ENCODE measurements at regions not wholly inside any gene's neighbourhood (a gene's known extent, or its start where the extent isn't known, plus 50 kb on each side); places are given as distances from the start of the nearest gene placed in this dataset.

- no peak for TF ChIP-seq CTCF (IDR thresholded peaks at IDR 0.05)
- no peaks in the 10 kb centered on the region for H3K27me3 ChIP-seq
- no peak overlapping the region for H3K4me3 ChIP-seq
- no peaks in the 10 kb centered on the region for H3K9me3 ChIP-seq
- DNase-seq (no peak), ATAC-seq (no peak)
- H3K36me3 ChIP-seq, result no peaks in the 10 kb centered on the region
- no peaks in the 10 kb centered on the region for H3K4me1 ChIP-seq
- intact Hi-C loops (cut with DNase I), result no loop called here
- H3K27ac ChIP-seq, result no peak overlapping the region
These were observed 1404.2 kb upstream of the CELF2 start for GRCh38 chr10:9613338-9614075.

- DNase-seq (no peak), ATAC-seq (no peak)
- Histone ChIP-seq H3K4me1 (no peaks in the 10 kb centered on the region), H3K9me3 (peaks cover 0 to 10% of the 10 kb centered on the region in 2 donors), H3K27me3 (no peaks in the 10 kb centered on the region), H3K36me3 (no peaks in the 10 kb centered on the region), H3K4me3 (no peak overlapping the region), H3K27ac (no peak overlapping the region)
- no peak for TF ChIP-seq CTCF (IDR thresholded peaks at IDR 0.05)
- intact Hi-C loops (cut with DNase I), result no loop called here
These were observed 1402.5 kb upstream of the CELF2 start for GRCh38 chr10:9615189-9615588.

GRCh38 chr10:9621216-9621615 is 1396.5 kb upstream of the CELF2 start:
- Histone ChIP-seq H3K27me3 (no peaks in the 10 kb centered on the region), H3K9me3 (peaks cover 0 to 13% of the 10 kb centered on the region in 2 donors), H3K4me3 (no peak overlapping the region), H3K27ac (no peak overlapping the region), H3K36me3 (no peaks in the 10 kb centered on the region), H3K4me1 (no peaks in the 10 kb centered on the region)
- ATAC-seq (no peak), DNase-seq (no peak)
- TF ChIP-seq CTCF (IDR thresholded peaks at IDR 0.05), result no peak
- intact Hi-C loops (cut with DNase I), result no loop called here

DNA sequence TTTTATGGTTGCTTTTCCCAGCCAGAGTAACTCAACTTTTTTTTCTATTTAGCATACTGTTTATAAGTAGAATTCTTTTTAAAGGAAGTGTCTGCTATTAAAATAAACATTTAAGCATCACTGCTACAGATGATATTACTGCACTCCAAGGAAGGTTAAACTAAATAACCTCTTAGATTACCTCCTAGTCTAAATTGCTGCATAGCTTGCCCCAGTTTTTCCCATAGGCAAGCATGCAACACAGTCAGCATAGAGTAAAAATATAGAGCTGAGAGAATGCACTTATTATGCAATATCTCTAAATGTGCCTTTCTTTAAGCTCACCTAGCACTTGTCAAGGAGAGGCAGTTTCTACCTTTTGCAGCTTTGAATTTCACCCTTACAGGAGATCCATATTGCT is 1392.4 kb upstream of the CELF2 start:
- intact Hi-C loops (cut with DNase I), result no loop called here
- DNase-seq (no peak), ATAC-seq (no peak)
- H3K36me3 ChIP-seq, result no peaks in the 10 kb centered on the region
- no peaks in the 10 kb centered on the region for H3K27me3 ChIP-seq
- H3K4me1 ChIP-seq, result no peaks in the 10 kb centered on the region
- H3K9me3 ChIP-seq, result peaks cover 0 to 3% of the 10 kb centered on the region in 2 donors
- H3K27ac ChIP-seq, result no peak overlapping the region
- TF ChIP-seq CTCF (IDR thresholded peaks at IDR 0.05), result no peak
- no peak overlapping the region for H3K4me3 ChIP-seq

GRCh38 chr10:9634466-9634865 is 1383.2 kb upstream of the CELF2 start:
- no peaks in the 10 kb centered on the region for H3K9me3 ChIP-seq
- ATAC-seq (no peak), DNase-seq (no peak)
- intact Hi-C loops (cut with DNase I), result no loop called here
- H3K4me1 ChIP-seq, result no peaks in the 10 kb centered on the region
- no peak overlapping the region for H3K27ac ChIP-seq
- H3K27me3 ChIP-seq, result no peaks in the 10 kb centered on the region
- H3K4me3 ChIP-seq, result no peak overlapping the region
- no peak for TF ChIP-seq CTCF (IDR thresholded peaks at IDR 0.05)
- no peaks in the 10 kb centered on the region for H3K36me3 ChIP-seq
